ENCODE measurements at regions not wholly inside any gene's neighbourhood (a gene's known extent, or its start where the extent isn't known, plus 50 kb on each side); places are given as distances from the start of the nearest gene placed in this dataset.

- intact Hi-C loops (cut with micrococcal nuclease) (no loop called here), in situ Hi-C loops (cut with MboI; ENCODE audit: low sequenced_read_pairs) (no loop called here), dilution Hi-C loops (cut with HindIII; ENCODE audit: low sequenced_read_pairs, unreplicated experiment) (no loop called here)
- POLR2A ChIA-PET (ENCODE audit: unreplicated experiment) = no interaction called here
- no CpG with 5 or more reads among the region's 3 CpGs for WGBS, 2 experiments (ENCODE audit: extremely low coverage in 2 of 2, insufficient read length in 1 of 2)
- H2BK5ac ChIP-seq (ENCODE audit: low read depth, low read length, poor library complexity, severe bottlenecking) = no peak overlapping the region
- no peak overlapping the region for H2BK15ac ChIP-seq (ENCODE audit: low read depth, low read length)
- H3K4me3 ChIP-seq (ENCODE audit: insufficient read depth, low read depth, low read length) = no peak overlapping the region
- DNase-seq (no peak), ATAC-seq (ENCODE audit: low read depth) (no peak)
- no peak overlapping the region for H2AK5ac ChIP-seq (ENCODE audit: low read depth, low read length)
- no peak overlapping the region for H3K4ac ChIP-seq (ENCODE audit: low read depth, low read length)
- no peak overlapping the region for H4K8ac ChIP-seq (ENCODE audit: low read depth in 2 of 2, low read length in 2 of 2)
- no peaks in the 10 kb centered on the region for H3K36me3 ChIP-seq (ENCODE audit: control insufficient read depth, insufficient read depth, low read length)
- no peak overlapping the region for H4K91ac ChIP-seq (ENCODE audit: insufficient read depth, low read depth, low read length)
- no peak overlapping the region for H3K9ac ChIP-seq (ENCODE audit: low read depth, low read length)
- peaks cover 53% of the 10 kb centered on the region for H3K27me3 ChIP-seq (ENCODE audit: control insufficient read depth, insufficient read depth, low read length)
- no peak overlapping the region for H3K27ac ChIP-seq (ENCODE audit: insufficient read depth, low read length)
- no peak overlapping the region for H3K23ac ChIP-seq (ENCODE audit: low read depth, low read length)
- no TSS peak for BruUV-seq (replicated peaks)
- TF ChIP-seq POLR2A (IDR thresholded peaks at IDR 0.05; ENCODE audit: low read depth, low read length) = no peak
- no peaks in the 10 kb centered on the region for H3K9me3 ChIP-seq (ENCODE audit: control insufficient read depth, insufficient read depth, low read length)
- H3K4me1 ChIP-seq (ENCODE audit: control insufficient read depth, insufficient read depth, low read length) = no peaks in the 10 kb centered on the region
- H2BK120ac ChIP-seq (ENCODE audit: low read depth, low read length) = no peak overlapping the region
- no peak overlapping the region for H2BK20ac ChIP-seq (ENCODE audit: low read depth, low read length)
- H2AFZ ChIP-seq (replicated peaks; ENCODE audit: low read length, poor library complexity) = no peak overlapping the region
- CTCF ChIA-PET = interaction anchor here (0.6 kb wide), 1 partner anchor 222 kb away, joined by 3 read pairs; no protein-coding TSS in a partner anchor
- no peaks in the 10 kb centered on the region for H3K79me1 ChIP-seq (ENCODE audit: low read depth in 1 of 2, low read length in 2 of 2)
- no peaks in the 10 kb centered on the region for H4K20me1 ChIP-seq (ENCODE audit: insufficient read depth, low read length)
- H4K5ac ChIP-seq (ENCODE audit: low read depth, low read length) = no peak overlapping the region
- no peak overlapping the region for H3K18ac ChIP-seq (ENCODE audit: low read depth, low read length)
- no peak overlapping the region for H3K14ac ChIP-seq (replicated peaks; ENCODE audit: low read depth, low read length)
- H3K9me1 ChIP-seq (ENCODE audit: insufficient read depth, low read length) = no peaks in the 10 kb centered on the region
- H3K4me2 ChIP-seq (ENCODE audit: low read depth, low read length) = no peak overlapping the region
- no peak overlapping the region for H2AK9ac ChIP-seq (replicated peaks; ENCODE audit: low read depth, low read length, poor library complexity)
- no peak overlapping the region for H3K56ac ChIP-seq (ENCODE audit: extremely low read depth, insufficient read depth, low read length)
These were observed 95.6 kb upstream of the E2F8 start for GRCh38 chr11:19336331-19336730.
